ENCODE measurements at regions not wholly inside any gene's neighbourhood (a gene's known extent, or its start where the extent isn't known, plus 50 kb on each side); places are given as distances from the start of the nearest gene placed in this dataset.

DNA sequence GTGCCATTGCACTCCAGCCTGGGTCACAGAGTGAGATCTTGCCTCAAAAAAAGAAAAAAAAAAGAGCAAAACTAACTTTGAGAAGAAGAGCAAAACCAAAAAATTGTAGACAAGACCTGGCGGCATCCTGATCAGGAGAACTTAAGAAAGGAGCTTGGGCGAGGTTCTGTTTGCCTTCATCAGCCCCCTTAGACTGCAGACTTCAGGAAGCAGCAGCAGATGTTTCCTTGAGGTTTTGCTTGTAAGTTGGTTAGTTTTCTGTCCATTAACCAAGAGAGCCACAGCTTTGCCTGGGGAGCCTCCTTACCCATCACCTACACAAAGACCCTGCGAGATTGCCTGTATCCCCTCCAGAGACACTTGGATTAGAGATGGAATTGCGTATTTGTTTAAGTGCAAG is 189.0 kb downstream of the AACS start:
- no peaks in the 10 kb centered on the region for H3K9me3 ChIP-seq (ENCODE audit: severe bottlenecking)
- no peaks in the 10 kb centered on the region for H3K4me1 ChIP-seq (ENCODE audit: insufficient read depth, poor library complexity, severe bottlenecking)
- DNase-seq (ENCODE audit: low spot score): no peak
- TF ChIP-seq, protein P1, sequence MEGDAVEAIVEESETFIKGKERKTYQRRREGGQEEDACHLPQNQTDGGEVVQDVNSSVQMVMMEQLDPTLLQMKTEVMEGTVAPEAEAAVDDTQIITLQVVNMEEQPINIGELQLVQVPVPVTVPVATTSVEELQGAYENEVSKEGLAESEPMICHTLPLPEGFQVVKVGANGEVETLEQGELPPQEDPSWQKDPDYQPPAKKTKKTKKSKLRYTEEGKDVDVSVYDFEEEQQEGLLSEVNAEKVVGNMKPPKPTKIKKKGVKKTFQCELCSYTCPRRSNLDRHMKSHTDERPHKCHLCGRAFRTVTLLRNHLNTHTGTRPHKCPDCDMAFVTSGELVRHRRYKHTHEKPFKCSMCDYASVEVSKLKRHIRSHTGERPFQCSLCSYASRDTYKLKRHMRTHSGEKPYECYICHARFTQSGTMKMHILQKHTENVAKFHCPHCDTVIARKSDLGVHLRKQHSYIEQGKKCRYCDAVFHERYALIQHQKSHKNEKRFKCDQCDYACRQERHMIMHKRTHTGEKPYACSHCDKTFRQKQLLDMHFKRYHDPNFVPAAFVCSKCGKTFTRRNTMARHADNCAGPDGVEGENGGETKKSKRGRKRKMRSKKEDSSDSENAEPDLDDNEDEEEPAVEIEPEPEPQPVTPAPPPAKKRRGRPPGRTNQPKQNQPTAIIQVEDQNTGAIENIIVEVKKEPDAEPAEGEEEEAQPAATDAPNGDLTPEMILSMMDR (IDR thresholded peaks at IDR 0.05; ENCODE audit: poor library complexity, severe bottlenecking): no peak
- H3K4me3 ChIP-seq (ENCODE audit: severe bottlenecking): no peak overlapping the region
- peaks cover 32% of the 10 kb centered on the region for H3K27me3 ChIP-seq (ENCODE audit: insufficient read depth, poor library complexity, severe bottlenecking)
- ATAC-seq (ENCODE audit: low read depth): no peak
- H3K27ac ChIP-seq (ENCODE audit: poor library complexity, severe bottlenecking): no peak overlapping the region
- no peaks in the 10 kb centered on the region for H3K36me3 ChIP-seq (ENCODE audit: low read depth)

DNA sequence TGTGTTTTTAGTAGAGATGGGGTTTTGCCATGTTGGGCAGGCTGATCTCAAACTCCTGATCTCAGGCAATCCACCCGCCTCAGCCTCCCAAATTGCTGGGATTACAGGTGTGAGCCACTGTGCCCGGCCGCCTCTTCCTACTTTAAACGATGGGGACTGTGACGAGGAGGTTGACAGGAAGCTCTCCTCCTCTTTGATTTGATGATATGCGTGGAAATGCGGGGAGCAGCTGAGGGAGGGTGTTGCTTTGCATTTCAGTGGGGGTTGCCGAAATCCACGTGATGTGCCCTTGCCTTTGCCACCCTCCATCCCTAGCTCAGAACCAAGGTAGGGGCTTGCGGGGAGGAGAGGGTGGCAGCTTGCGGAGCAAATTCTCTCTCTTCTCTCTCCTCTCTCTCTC is 189.6 kb downstream of the AACS start:
- Histone ChIP-seq H3K4me1 (ENCODE audit: insufficient read depth, poor library complexity, severe bottlenecking) (no peaks in the 10 kb centered on the region), H3K36me3 (ENCODE audit: low read depth) (no peaks in the 10 kb centered on the region), H3K4me3 (ENCODE audit: severe bottlenecking) (no peak overlapping the region), H3K9me3 (ENCODE audit: severe bottlenecking) (no peaks in the 10 kb centered on the region), H3K27ac (ENCODE audit: poor library complexity, severe bottlenecking) (no peak overlapping the region), H3K27me3 (ENCODE audit: insufficient read depth, poor library complexity, severe bottlenecking) (peaks cover 32% of the 10 kb centered on the region)
- ATAC-seq (ENCODE audit: low read depth): no peak
- TF ChIP-seq, protein P1 (IDR thresholded peaks at IDR 0.05; ENCODE audit: poor library complexity, severe bottlenecking): no peak
- no peak for DNase-seq (ENCODE audit: low spot score)

DNA sequence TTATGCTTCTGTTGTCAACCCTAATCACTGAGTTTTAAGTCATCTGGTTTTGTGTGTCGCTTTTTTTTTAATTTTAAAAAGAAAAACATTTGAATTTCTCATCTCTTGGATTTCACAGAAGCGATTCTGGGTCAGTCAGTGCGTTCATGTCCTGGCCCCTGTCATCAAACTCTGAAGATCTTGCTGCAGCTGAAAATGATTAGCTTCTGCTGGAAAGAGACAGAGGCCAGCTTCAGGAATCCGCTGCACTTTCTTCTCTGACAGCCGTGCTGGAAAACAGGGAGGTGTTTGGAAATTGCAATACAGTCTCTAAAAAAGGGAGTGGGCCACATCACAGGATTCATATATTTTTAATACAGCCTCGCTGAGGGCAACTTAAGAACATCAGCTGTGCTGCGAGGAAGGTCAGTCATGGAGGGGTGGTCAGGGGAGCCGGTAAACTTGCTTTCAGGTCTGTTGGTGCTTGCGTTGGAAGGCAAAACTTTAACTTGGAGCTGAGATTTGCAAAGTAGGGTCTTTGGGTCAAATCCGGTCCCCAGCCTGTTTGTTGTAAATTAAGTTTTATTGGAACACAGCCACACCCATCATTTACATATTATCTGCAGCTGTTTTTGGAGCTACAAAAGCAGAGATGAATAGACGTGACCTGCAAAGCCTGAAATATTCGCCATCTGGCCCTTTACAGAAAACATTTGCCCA is 190.8 kb downstream of the AACS start:
- ATAC-seq (ENCODE audit: low read depth) (no peak), DNase-seq (ENCODE audit: low spot score) (no peak)
- H3K27me3 ChIP-seq (ENCODE audit: insufficient read depth, poor library complexity, severe bottlenecking): peaks cover 29% of the 10 kb centered on the region
- no peak overlapping the region for H3K27ac ChIP-seq (ENCODE audit: poor library complexity, severe bottlenecking)
- H3K36me3 ChIP-seq (ENCODE audit: low read depth): no peaks in the 10 kb centered on the region
- H3K4me3 ChIP-seq (ENCODE audit: severe bottlenecking): no peak overlapping the region
- H3K4me1 ChIP-seq (ENCODE audit: insufficient read depth, poor library complexity, severe bottlenecking): no peaks in the 10 kb centered on the region
- TF ChIP-seq, protein P1 (IDR thresholded peaks at IDR 0.05; ENCODE audit: poor library complexity, severe bottlenecking): no peak
- H3K9me3 ChIP-seq (ENCODE audit: severe bottlenecking): no peaks in the 10 kb centered on the region

DNA sequence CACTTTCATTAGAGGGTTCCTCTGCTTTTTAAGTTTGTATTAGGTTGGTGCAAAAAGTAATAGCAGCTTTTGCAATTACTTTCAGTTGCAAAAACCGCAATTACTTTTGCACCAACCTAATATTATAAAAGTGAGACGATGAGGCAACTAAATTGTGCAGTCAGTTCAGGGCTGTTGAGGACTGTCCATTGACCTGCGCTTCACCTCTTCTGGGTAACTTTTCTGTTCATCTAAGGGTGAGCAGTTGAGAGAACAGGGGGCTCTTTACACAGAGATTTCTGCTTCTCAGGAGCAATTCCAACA is 191.3 kb downstream of the AACS start:
- DNase-seq (ENCODE audit: low spot score) (no peak), ATAC-seq (ENCODE audit: low read depth) (no peak)
- TF ChIP-seq, protein P1 (IDR thresholded peaks at IDR 0.05; ENCODE audit: poor library complexity, severe bottlenecking): no peak
- peaks cover 25% of the 10 kb centered on the region for H3K27me3 ChIP-seq (ENCODE audit: insufficient read depth, poor library complexity, severe bottlenecking)
- H3K36me3 ChIP-seq (ENCODE audit: low read depth): no peaks in the 10 kb centered on the region
- no peaks in the 10 kb centered on the region for H3K4me1 ChIP-seq (ENCODE audit: insufficient read depth, poor library complexity, severe bottlenecking)
- H3K27ac ChIP-seq (ENCODE audit: poor library complexity, severe bottlenecking): no peak overlapping the region
- H3K4me3 ChIP-seq (ENCODE audit: severe bottlenecking): no peak overlapping the region
- no peaks in the 10 kb centered on the region for H3K9me3 ChIP-seq (ENCODE audit: severe bottlenecking)

DNA sequence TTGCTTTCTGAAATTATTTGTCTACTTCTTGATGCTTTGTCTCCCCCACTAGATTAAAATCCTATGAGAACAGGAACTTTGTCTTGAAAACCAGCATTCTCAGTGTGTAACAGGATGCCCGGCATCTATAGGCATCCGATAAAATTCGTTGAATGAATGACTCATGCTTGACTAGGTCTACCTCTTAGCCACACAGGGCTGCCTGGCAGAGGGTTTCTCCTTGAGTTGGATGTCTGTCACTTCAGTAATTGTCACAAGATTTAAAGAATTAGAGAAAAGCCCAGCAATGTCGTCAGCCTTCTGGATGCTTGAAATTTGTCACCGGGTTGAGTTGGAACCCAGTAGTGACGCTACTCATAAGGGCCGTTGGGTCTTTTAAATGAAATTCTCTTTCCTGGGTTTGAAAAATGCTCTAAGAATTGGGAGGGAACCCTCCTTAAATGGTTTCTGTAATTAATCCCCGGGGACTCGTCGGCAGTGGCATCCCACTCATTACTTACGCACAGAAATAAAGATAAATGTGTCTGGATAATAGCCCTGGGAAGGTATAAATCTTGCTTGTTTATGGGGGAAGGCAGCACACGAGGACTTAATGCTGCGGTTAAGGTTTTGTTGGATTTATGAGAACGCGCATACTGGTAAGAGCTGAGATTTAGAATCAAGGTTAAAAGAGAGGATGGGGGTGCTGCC is 194.1 kb downstream of the AACS start:
- H3K4me1 ChIP-seq (ENCODE audit: insufficient read depth, poor library complexity, severe bottlenecking): no peaks in the 10 kb centered on the region
- no peaks in the 10 kb centered on the region for H3K9me3 ChIP-seq (ENCODE audit: severe bottlenecking)
- no peaks in the 10 kb centered on the region for H3K36me3 ChIP-seq (ENCODE audit: low read depth)
- TF ChIP-seq, protein P1 (IDR thresholded peaks at IDR 0.05; ENCODE audit: poor library complexity, severe bottlenecking): no peak
- no peak overlapping the region for H3K4me3 ChIP-seq (ENCODE audit: severe bottlenecking)
- H3K27ac ChIP-seq (ENCODE audit: poor library complexity, severe bottlenecking): no peak overlapping the region
- no peak for DNase-seq (ENCODE audit: low spot score)
- peaks cover 17% of the 10 kb centered on the region for H3K27me3 ChIP-seq (ENCODE audit: insufficient read depth, poor library complexity, severe bottlenecking)
- ATAC-seq (ENCODE audit: low read depth): no peak
